Ishikawa (cell line): ENCODE measurements at regions not wholly inside any gene's neighbourhood (a gene's known extent, or its start where the extent isn't known, plus 50 kb on each side); places are given as distances from the start of the nearest gene placed in this dataset.

Source experiments
- CREB1 ChIP-seq: IDR thresholded peaks from 2 replicates; pipeline ENCODE4 v1.6.1; 2012; ENCODE audit warnings: low read depth
- TEAD4 ChIP-seq: IDR thresholded peaks from 2 replicates; pipeline ENCODE4 v1.6.1; 2012
- TF ChIP-seq, protein P1 (sequence below): IDR thresholded peaks from 2 replicates; pipeline ENCODE4 v1.6.1; 2012

DNA sequence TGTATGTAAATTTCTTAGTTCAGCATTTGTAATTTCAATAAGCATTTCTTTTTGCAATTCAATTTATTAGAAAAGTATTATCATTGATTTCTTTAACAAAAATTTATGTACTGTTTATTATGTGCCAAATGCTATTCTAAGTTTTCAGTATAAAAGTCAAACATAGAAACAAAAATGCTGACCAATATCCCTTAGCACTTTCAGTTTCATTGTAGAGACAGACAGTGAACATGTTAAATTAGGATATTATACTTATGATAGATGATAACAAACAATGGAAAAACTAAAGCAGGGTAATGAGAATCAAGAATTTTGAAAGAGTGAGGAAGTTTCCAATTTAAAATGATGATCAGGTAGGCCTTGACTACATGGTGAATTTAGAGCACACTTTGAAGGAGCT lies 1106.0 kb downstream of the TAF11L14 start:
- TF ChIP-seq CREB1 (no peak), TEAD4 (no peak)
- TF ChIP-seq, protein P1, sequence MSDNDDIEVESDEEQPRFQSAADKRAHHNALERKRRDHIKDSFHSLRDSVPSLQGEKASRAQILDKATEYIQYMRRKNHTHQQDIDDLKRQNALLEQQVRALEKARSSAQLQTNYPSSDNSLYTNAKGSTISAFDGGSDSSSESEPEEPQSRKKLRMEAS: no peak
